ENCODE measurements at regions not wholly inside any gene's neighbourhood (a gene's known extent, or its start where the extent isn't known, plus 50 kb on each side); places are given as distances from the start of the nearest gene placed in this dataset.
A peak's percentile ranks its signal among the peaks of the same experiment; 100 is the strongest.

DNA sequence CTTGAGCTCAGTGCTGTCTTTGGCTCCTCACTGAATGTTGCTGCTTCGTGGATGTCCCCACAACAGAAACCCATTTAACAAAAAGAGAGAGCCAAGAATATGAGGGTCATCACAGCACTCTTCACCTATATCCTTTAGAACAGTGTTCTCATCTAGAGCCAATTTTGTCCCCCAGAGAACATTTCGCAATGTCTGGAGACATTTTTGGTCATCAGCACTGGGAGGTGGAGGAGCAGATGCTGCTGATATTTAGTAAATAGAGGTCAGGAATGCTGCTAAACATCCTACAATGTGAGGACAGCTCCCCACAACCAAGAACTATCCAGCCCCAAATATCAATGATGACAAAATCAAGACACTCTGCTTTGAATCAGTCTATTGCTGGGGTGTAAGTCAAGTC is 92.5 kb downstream of the BBS10 start:
- no peaks in the 10 kb centered on the region for H3K36me3 ChIP-seq (ENCODE audit: control insufficient read depth, insufficient read depth, low read length)
- H2BK5ac ChIP-seq (ENCODE audit: low read depth, low read length, poor library complexity, severe bottlenecking): no peak overlapping the region
- intact Hi-C loops (cut with micrococcal nuclease): no loop called here
- dilution Hi-C loops (cut with HindIII; ENCODE audit: low sequenced_read_pairs, unreplicated experiment): no loop called here
- WGBS, 2 experiments (ENCODE audit: extremely low coverage in 2 of 2, insufficient read length in 1 of 2): no CpG with 5 or more reads among the region's 2 CpGs
- H3K9ac ChIP-seq (ENCODE audit: low read depth, low read length): no peak overlapping the region
- no peaks in the 10 kb centered on the region for H3K9me3 ChIP-seq (ENCODE audit: control insufficient read depth, insufficient read depth, low read length)
- no peak overlapping the region for H3K14ac ChIP-seq (replicated peaks; ENCODE audit: low read depth, low read length)
- H2AK9ac ChIP-seq (replicated peaks; ENCODE audit: low read depth, low read length, poor library complexity): no peak overlapping the region
- ChIA-PET CTCF (no interaction called here), POLR2A (ENCODE audit: unreplicated experiment) (no interaction called here)
- ATAC-seq (ENCODE audit: low read depth) (no peak), DNase-seq (no peak)
- H3K18ac ChIP-seq (ENCODE audit: low read depth, low read length): no peak overlapping the region
- H3K4me1 ChIP-seq (ENCODE audit: control insufficient read depth, insufficient read depth, low read length): peaks cover 12% of the 10 kb centered on the region
- in situ Hi-C loops (cut with MboI; ENCODE audit: low sequenced_read_pairs): no loop called here
- 0 out of 2 replicates have a peak overlapping the region, but pooled peaks have one; percentile 21 for H4K91ac ChIP-seq (ENCODE audit: insufficient read depth, low read depth, low read length)
- TF ChIP-seq SMC3 (IDR thresholded peaks at IDR 0.05; ENCODE audit: low read depth, low read length) (no peak), CEBPB (IDR thresholded peaks at IDR 0.05; ENCODE audit: low read depth, low read length) (peak; percentile 82)
- H2BK120ac ChIP-seq (ENCODE audit: low read depth, low read length): no peak overlapping the region
- H2BK15ac ChIP-seq (ENCODE audit: low read depth, low read length): 0 out of 3 replicates have a peak overlapping the region, but pooled peaks have one; percentile 11
- no peak overlapping the region for H2AK5ac ChIP-seq (ENCODE audit: low read depth, low read length)
- no peak overlapping the region for H3K23ac ChIP-seq (ENCODE audit: low read depth, low read length)
- H3K4me3 ChIP-seq (ENCODE audit: insufficient read depth, low read depth, low read length): no peak overlapping the region
- no peak overlapping the region for H3K27ac ChIP-seq (ENCODE audit: insufficient read depth, low read length)
- H3K4ac ChIP-seq (ENCODE audit: low read depth, low read length): no peak overlapping the region
- peaks cover 7% of the 10 kb centered on the region; the same call in 1 of the 2 replicates for H3K9me1 ChIP-seq (ENCODE audit: insufficient read depth, low read length)
- no peak overlapping the region for H3K4me2 ChIP-seq (ENCODE audit: low read depth, low read length)
- H2AFZ ChIP-seq (replicated peaks; ENCODE audit: low read length, poor library complexity): no peak overlapping the region
- peaks cover 4 to 6% of the 10 kb centered on the region in 2 experiments; a peak in 1 of 4 replicates for H3K79me1 ChIP-seq (ENCODE audit: low read depth in 1 of 2, low read length in 2 of 2)
- no peaks in the 10 kb centered on the region for H4K20me1 ChIP-seq (ENCODE audit: insufficient read depth, low read length)
- no peak overlapping the region for H3K56ac ChIP-seq (ENCODE audit: extremely low read depth, insufficient read depth, low read length)
- H4K5ac ChIP-seq (ENCODE audit: low read depth, low read length): no peak overlapping the region
- H3K27me3 ChIP-seq (ENCODE audit: control insufficient read depth, insufficient read depth, low read length): no peaks in the 10 kb centered on the region
- peak overlapping the region; percentile 5; the same call in 1 of the 2 replicates for H2BK20ac ChIP-seq (ENCODE audit: low read depth, low read length)
- no peak overlapping the region for H4K8ac ChIP-seq (ENCODE audit: low read depth in 2 of 2, low read length in 2 of 2)
- BruUV-seq (replicated peaks): no TSS peak
